Effector memory CD8-positive, alpha-beta T cell (primary cell): ENCODE measurements at regions not wholly inside any gene's neighbourhood (a gene's known extent, or its start where the extent isn't known, plus 50 kb on each side); places are given as distances from the start of the nearest gene placed in this dataset.

Experiments used
- ATAC-seq: fragments of 150-1000 bp; cut with Tn5 transposase; replicated peaks from 2 replicates; pipeline ENCODE4 v1.10.0; 2021; ENCODE audit warnings: mild to moderate bottlenecking, moderate library complexity
- DNase-seq, 3 experiments: peaks; one replicate each; pipeline ENCODE4 v3.0.0; 2021
- H3K27ac Mint-ChIP-seq, 2 donors: one replicate each; pipeline ENCODE4 v1.8.0; 2022; ENCODE audit warnings: mild to moderate bottlenecking in 2 of 2, mixed read lengths in 2 of 2, moderate library complexity in 2 of 2
- H3K27me3 Mint-ChIP-seq, 2 donors: one replicate each; pipeline ENCODE4 v1.8.0; 2022; ENCODE audit warnings: mixed read lengths in 2 of 2
- H3K36me3 Mint-ChIP-seq: one replicate; pipeline ENCODE4 v1.8.0; 2022; ENCODE audit warnings: mild to moderate bottlenecking, moderate library complexity, mixed read lengths; ENCODE audit not compliant: insufficient read depth
- H3K4me1 Mint-ChIP-seq, 2 donors: one replicate each; pipeline ENCODE4 v1.8.0; 2022; ENCODE audit warnings: low read depth in 2 of 2, mixed read lengths in 2 of 2
- H3K4me3 Mint-ChIP-seq, 2 donors: one replicate each; pipeline ENCODE4 v1.8.0; 2022; ENCODE audit warnings: mild to moderate bottlenecking in 2 of 2, mixed read lengths in 2 of 2, moderate library complexity in 2 of 2
- H3K9me3 Mint-ChIP-seq, 2 donors: one replicate each; pipeline ENCODE4 v1.8.0; 2022; ENCODE audit warnings: mixed read lengths in 2 of 2

DNA sequence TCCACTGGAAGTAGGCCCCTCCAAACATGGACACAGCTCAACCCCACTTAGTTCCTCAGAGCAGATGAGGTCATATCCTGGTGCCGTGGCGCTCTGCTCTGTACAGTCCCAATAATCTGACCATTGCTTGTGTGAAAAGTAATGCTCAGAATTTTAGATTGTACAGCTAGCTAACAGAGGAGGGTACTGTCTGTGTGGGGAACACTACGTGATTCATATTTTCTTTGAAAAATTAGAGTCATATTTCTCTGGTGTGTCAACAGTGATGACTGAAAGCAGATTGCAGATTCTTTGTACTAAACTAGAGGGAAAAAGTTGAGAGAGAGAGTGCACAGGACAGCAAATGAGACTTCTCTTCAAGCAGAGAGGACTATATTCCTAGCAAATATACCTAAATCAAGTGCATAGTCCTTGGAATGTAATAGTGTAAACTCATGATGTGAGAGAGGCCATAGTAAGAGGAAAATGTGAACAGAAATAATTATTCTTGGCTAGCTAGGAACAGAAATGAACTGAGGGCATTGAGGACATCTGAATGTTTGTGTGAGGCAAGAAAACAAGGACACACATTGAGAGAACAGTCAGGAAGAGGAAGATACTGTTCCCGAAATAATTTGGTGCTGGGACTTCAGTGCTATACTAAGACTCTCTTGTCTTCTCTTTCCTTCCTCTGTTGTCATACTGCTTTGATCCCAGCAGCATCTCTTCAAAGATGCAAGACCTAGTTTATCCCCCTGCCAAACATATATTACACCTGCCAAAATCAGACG is 157.0 kb upstream of the RND3 start:
- no peak for DNase-seq
- no peaks in the 10 kb centered on the region for H3K36me3 Mint-ChIP-seq

DNA sequence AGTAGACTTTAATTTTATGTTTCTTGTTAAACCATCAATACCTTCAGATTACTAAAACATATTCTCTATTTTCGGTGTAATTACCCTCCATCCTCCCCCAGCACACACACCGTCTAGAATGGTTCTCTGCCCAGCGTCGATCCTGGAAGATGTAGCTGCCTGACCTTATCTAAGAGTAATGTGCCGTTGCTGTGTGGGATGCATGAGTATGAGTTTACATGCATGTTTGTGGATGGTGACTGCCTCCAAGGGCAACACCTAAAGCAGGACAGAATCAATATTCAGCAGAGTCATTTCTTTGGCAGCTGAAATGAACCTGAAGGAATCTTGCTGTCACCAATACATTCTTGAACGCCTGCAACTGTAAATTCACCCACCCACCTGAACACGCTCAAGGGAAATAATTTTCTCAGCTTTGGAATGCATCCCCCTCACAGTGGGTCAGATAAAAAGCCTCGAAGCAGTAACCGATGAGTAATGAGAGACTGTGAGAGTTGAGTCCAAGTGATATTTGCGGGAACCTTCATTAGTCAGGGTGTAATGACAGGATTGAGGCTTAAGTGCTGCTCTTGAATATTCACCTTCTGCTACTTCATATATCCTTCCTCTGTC is 155.8 kb upstream of the RND3 start:
- DNase-seq (no peak), ATAC-seq (no peak)
- no peaks in the 10 kb centered on the region for H3K36me3 Mint-ChIP-seq
- no peaks in the 10 kb centered on the region for H3K27me3 Mint-ChIP-seq
- no peaks in the 10 kb centered on the region for H3K9me3 Mint-ChIP-seq
- no peak overlapping the region for H3K27ac Mint-ChIP-seq
- H3K4me1 Mint-ChIP-seq: no peaks in the 10 kb centered on the region
- H3K4me3 Mint-ChIP-seq: no peak overlapping the region

More for the DNA sequence above, 157.0 kb upstream of the RND3 start:
- H3K4me1 Mint-ChIP-seq: no peaks in the 10 kb centered on the region
- no peak for ATAC-seq
- no peak overlapping the region for H3K4me3 Mint-ChIP-seq
- H3K9me3 Mint-ChIP-seq: peaks cover 0 to 3% of the 10 kb centered on the region in 2 donors
- H3K27ac Mint-ChIP-seq: no peak overlapping the region
- no peaks in the 10 kb centered on the region for H3K27me3 Mint-ChIP-seq

DNA sequence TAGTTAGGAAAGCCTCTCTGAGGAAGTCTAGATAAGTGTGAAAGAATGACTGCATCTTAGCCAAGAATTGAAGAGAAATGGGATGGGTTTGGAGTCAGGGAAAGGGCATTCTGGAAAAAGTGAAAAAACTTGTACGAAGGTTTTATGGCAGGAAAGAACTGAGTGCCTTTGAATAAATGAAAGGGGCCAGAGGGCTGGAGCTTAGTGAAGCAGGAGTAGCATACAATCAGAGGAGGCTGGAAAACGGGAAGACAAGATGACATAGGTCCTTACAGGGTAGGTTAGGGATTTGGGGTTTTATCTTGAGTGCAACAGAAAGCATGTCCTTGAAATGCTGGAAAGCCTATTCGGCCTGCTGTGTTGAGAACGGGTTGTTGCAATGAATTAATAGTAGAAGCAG is 152.6 kb upstream of the RND3 start:
- Mint-ChIP-seq H3K4me1 (no peaks in the 10 kb centered on the region), H3K36me3 (no peaks in the 10 kb centered on the region), H3K4me3 (no peak overlapping the region), H3K27ac (no peak overlapping the region), H3K9me3 (no peaks in the 10 kb centered on the region), H3K27me3 (no peaks in the 10 kb centered on the region)
- DNase-seq (no peak), ATAC-seq (no peak)

DNA sequence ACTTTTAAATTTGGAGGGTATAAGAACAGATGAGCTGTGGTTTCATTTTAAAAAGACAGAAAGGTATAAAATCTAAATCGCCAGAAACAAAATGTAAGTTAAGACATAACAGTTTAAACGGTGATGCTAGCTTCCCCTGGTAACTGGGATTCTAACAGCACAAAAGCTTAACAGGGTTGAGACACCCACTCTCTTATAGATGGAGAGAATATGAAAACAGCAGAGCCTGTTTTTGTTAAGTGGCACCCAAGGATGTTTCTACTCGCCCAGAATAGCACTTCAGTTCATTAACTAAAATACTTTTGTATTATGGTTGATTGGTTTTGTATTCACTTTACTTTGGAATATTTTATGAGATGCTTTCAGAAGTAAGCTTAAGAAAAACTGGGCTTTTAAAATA is 151.9 kb upstream of the RND3 start:
- no peak overlapping the region for H3K4me3 Mint-ChIP-seq

DNA sequence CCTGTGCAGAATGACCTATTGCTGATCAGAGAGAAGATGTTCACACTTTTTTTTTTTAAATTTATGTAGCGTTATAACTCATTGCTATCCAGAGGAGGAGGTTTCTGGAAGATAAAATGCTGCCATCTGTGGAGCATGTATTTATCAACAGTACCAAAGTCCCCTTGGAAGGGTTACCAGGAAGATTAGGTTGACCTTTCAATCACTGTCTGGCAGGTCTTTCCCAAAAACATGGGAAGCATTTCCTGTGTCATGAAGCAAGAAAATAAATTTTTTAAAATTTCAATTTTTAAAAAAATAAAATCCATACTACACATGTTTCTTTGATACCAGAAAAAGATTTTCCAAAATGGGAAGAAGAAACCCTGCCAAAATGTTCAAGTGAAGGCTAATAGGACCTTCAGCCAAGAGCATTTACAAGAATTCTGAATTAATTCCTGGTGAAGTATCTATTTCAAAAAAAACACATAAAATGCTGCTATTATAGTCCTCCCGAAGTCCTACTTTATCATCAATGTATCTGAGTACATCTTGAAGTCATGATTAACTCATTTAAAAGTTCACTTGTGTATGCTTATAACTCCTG is 143.9 kb upstream of the RND3 start:
- H3K4me3 Mint-ChIP-seq: no peak overlapping the region
- no peak overlapping the region for H3K27ac Mint-ChIP-seq
- H3K27me3 Mint-ChIP-seq: no peaks in the 10 kb centered on the region
- no peaks in the 10 kb centered on the region for H3K36me3 Mint-ChIP-seq
- DNase-seq (no peak), ATAC-seq (no peak)
- H3K9me3 Mint-ChIP-seq: no peaks in the 10 kb centered on the region
- no peaks in the 10 kb centered on the region for H3K4me1 Mint-ChIP-seq

More for the DNA sequence above, 151.9 kb upstream of the RND3 start:
- no peaks in the 10 kb centered on the region for H3K36me3 Mint-ChIP-seq
- no peaks in the 10 kb centered on the region for H3K4me1 Mint-ChIP-seq
- H3K9me3 Mint-ChIP-seq: no peaks in the 10 kb centered on the region
- DNase-seq: no peak
- no peak for ATAC-seq
- no peak overlapping the region for H3K27ac Mint-ChIP-seq
- no peaks in the 10 kb centered on the region for H3K27me3 Mint-ChIP-seq

DNA sequence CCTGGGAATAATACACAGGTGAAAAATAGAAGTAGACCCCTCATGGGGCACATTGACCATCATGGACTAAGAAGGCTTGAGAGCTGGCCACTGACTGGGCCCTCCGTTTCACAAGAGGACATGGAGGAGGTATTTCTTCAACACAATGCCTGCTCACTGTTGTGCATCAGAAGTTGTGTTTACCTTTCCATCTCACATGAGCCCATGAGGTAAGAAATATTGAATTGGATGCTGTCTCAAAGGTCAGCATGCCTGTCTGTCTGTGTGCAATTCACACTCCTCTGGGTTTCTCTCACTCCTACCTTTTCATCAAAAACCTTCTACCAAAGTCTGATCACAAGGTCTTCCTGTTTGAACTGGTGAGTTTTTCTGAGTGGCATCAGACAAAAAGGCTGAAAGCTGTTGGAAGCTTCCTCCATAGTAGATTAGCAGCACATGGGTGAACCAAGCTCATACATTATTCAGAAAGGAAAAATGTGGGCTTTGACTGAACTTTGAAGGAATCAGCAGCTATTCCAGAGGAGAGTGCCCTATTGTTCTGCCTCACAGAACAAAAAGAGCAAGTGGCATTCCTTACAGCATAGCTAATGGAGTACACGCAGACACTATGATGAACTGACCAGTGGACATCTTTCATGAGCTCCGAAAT is 143.2 kb upstream of the RND3 start:
- ATAC-seq: no peak
- no peak overlapping the region for H3K27ac Mint-ChIP-seq
- no peaks in the 10 kb centered on the region for H3K27me3 Mint-ChIP-seq
- H3K4me1 Mint-ChIP-seq: no peaks in the 10 kb centered on the region
- no peak for DNase-seq
- no peaks in the 10 kb centered on the region for H3K9me3 Mint-ChIP-seq
- no peak overlapping the region for H3K4me3 Mint-ChIP-seq
- no peaks in the 10 kb centered on the region for H3K36me3 Mint-ChIP-seq

DNA sequence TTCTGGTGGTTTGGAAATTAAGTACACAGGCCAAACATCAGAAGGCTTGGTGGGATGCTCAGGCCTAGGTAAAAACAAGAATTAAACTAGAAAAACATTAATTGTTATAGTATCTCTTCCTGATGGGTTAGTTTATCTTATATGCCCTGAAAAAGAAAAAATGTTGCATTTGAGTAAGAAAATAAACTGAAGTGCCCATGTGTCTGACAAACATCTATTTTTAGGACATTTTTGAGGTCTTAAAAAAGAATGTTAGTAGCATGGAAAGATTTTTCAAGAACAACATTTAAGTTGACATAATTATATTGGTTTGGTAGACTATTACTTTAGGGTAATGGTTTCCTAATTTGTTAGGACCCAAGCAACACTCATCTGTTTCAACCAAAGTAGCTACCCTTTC is 140.1 kb upstream of the RND3 start:
- Mint-ChIP-seq H3K9me3 (no peaks in the 10 kb centered on the region), H3K4me3 (no peak overlapping the region), H3K27me3 (no peaks in the 10 kb centered on the region), H3K4me1 (peaks cover 0 to 2% of the 10 kb centered on the region in 2 donors), H3K36me3 (no peaks in the 10 kb centered on the region), H3K27ac (no peak overlapping the region)
- DNase-seq: no peak
- no peak for ATAC-seq

DNA sequence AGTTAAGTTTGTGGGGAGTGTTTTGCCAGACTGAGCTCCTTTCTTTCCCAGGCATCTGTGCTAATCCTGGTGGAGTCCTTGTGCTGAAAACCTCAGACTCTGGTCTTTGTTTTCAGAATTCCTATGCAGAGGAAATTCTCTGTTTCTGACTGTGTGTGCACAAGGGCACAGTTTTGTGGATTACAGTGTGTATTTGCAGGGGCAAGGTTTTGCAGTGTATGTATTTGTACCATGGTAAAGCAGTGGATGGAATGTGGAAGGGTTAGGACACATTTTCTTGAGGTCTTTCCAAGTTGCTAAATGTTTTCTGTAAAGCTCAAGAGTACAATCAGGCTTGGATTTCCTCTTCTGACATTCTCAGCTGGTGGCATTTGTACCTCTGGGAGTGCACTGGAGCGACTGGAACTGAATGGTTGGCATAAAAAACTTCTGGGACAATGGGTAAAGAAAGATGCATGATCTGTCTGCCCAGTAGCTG is 139.5 kb upstream of the RND3 start:
- Mint-ChIP-seq H3K4me1 (peaks cover 0 to 2% of the 10 kb centered on the region in 2 donors), H3K9me3 (no peaks in the 10 kb centered on the region), H3K36me3 (no peaks in the 10 kb centered on the region), H3K4me3 (no peak overlapping the region), H3K27me3 (no peaks in the 10 kb centered on the region), H3K27ac (no peak overlapping the region)
- DNase-seq (no peak), ATAC-seq (no peak)

DNA sequence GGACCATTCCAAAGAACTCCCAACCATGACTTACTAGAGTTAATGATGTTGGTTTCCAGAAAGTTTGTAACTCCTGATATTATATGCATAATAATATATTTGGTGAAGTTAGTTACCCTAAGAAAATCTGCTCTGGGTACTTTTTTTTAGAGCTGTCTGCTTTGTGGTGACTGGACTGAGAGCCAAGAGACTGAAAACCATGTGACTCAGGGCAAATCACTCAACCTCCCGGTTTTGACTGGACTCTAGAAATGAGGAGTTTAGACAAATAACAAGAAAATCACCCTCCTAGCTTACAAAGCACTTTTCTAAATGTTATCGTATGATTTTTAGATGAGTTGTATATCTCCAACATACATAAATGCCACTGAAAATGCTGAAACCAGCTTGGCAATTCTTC is 138.3 kb upstream of the RND3 start:
- H3K36me3 Mint-ChIP-seq: no peaks in the 10 kb centered on the region
- no peaks in the 10 kb centered on the region for H3K27me3 Mint-ChIP-seq
- no peak for DNase-seq
- no peak overlapping the region for H3K4me3 Mint-ChIP-seq
- peaks cover 0 to 2% of the 10 kb centered on the region in 2 donors for H3K4me1 Mint-ChIP-seq
- H3K27ac Mint-ChIP-seq: no peak overlapping the region
- ATAC-seq: no peak
- H3K9me3 Mint-ChIP-seq: no peaks in the 10 kb centered on the region

DNA sequence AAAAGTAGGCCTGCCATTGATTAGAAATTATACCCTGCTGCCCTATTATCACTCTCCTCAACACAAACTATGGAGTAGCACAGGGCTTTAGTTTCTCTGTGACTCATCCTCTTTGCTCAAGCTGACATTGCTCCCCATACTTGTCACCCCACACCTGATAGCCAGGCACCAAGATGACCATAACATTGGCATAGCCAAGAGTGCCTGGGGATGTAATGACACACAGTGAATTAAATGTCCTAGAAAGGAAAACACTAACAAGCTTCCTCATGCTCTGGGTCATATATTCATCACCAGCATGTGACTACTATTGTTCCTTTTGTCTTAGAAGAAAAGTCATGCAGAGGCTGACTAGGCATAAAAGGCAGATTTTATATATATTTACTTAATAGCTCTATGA is 137.8 kb upstream of the RND3 start:
- H3K27me3 Mint-ChIP-seq: no peaks in the 10 kb centered on the region
- no peak overlapping the region for H3K4me3 Mint-ChIP-seq
- H3K4me1 Mint-ChIP-seq: peaks cover 0 to 2% of the 10 kb centered on the region in 2 donors
- ATAC-seq: no peak
- H3K36me3 Mint-ChIP-seq: no peaks in the 10 kb centered on the region
- no peak for DNase-seq
- H3K27ac Mint-ChIP-seq: no peak overlapping the region
- H3K9me3 Mint-ChIP-seq: no peaks in the 10 kb centered on the region

DNA sequence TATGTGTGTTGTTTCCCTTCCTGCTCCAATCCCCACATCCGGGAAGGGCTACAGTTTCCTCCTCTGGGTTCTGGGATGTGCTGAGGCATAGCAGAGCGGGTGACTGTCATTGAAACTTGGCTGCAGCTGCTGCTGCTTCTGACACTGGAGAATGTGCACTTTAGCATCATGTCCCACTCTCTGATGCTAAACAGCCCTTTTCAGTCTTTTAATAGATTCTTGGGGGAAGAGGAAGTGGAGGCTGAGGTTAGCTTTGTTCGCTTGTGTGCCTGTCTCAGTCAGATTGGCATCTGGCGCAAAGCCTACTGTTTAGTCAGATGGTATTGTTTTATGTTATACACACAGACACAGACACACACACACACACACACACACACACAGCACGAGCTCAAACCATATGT is 136.5 kb upstream of the RND3 start:
- Mint-ChIP-seq H3K27me3 (no peaks in the 10 kb centered on the region), H3K36me3 (no peaks in the 10 kb centered on the region), H3K4me3 (no peak overlapping the region), H3K9me3 (no peaks in the 10 kb centered on the region), H3K4me1 (peaks cover 0 to 2% of the 10 kb centered on the region in 2 donors), H3K27ac (no peak overlapping the region)
- DNase-seq (no peak), ATAC-seq (no peak)

DNA sequence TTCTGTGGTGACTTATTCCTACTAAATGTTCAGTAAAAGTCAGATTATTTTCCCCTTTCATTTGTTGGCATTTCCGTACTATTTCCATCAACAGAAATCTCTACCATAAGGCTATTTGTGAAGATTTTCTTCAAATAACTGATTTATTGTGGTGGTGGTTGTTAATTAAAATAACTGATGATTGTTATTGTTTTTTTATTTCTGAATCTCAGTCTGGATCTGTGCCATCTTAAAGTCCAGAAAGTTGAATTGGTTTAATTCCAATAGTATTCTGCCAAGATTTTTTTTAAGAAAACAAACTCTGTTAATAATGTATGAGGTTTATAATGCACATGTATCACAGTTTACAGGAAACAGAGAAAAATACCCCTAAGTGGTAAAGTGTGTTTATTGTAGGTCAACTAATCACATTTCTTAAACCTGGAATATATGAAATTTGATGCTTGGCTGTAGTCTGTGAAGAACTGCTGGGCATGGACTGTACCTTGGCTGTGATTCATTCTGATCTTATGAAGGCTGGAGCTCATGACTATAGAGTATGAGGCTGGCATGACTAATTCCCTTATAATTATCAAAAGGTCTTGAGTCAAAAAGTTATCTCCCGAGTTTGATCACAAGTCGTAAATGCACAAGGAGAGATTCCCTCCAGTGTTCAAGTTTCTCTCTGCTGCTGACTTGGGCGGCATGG is 134.2 kb upstream of the RND3 start:
- Mint-ChIP-seq H3K4me3 (no peak overlapping the region), H3K4me1 (peaks cover 0 to 2% of the 10 kb centered on the region in 2 donors), H3K36me3 (no peaks in the 10 kb centered on the region), H3K9me3 (no peaks in the 10 kb centered on the region), H3K27me3 (no peaks in the 10 kb centered on the region), H3K27ac (no peak overlapping the region)
- DNase-seq (no peak), ATAC-seq (no peak)

DNA sequence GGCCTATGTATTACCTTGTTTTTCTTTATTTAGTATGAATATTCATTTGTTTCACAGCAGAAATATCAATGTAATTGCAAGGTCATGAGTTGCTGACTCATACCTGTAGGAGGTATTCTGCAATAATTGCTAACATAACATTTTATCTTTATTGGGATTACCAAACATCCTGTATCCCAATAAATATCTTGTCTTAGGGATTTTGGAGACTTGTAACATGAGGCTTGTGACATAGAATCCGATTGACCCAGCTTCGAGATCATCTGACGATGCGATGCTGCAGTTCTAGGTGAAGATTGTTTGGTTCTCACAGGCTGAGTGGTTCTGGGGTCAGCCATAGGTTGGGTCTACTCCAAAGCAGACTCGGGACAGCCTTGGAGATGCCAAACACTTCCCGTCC is 133.4 kb upstream of the RND3 start:
- no peak for DNase-seq
- Mint-ChIP-seq H3K27me3 (no peaks in the 10 kb centered on the region), H3K4me3 (no peak overlapping the region), H3K4me1 (peaks cover 0 to 2% of the 10 kb centered on the region in 2 donors), H3K9me3 (no peaks in the 10 kb centered on the region), H3K27ac (no peak overlapping the region), H3K36me3 (no peaks in the 10 kb centered on the region)
- no peak for ATAC-seq
